ENCODE measurements at regions not wholly inside any gene's neighbourhood (a gene's known extent, or its start where the extent isn't known, plus 50 kb on each side); places are given as distances from the start of the nearest gene placed in this dataset.

- intact Hi-C loops (cut with DNase I) = no loop called here
- ATAC-seq (ENCODE audit: poor library complexity) (no peak), DNase-seq (no peak)
These were observed 618.4 kb downstream of the BCL11A start for GRCh38 chr2:59935005-59935404.

GRCh38 chr2:59933948-59934347 is 619.5 kb downstream of the BCL11A start:
- no peak for DNase-seq
- ATAC-seq (ENCODE audit: poor library complexity) = no peak

GRCh38 chr2:59932341-59932740 is 621.1 kb downstream of the BCL11A start:
- DNase-seq (no peak), ATAC-seq (ENCODE audit: poor library complexity) (no peak)
- intact Hi-C loops (cut with DNase I) = no loop called here

More at GRCh38 chr2:59933948-59934347, 619.5 kb downstream of the BCL11A start:
- intact Hi-C loops (cut with DNase I) = no loop called here

GRCh38 chr2:59930430-59930829 is 623.0 kb downstream of the BCL11A start:
- no peak for DNase-seq
- ATAC-seq (ENCODE audit: poor library complexity) = no peak
- intact Hi-C loops (cut with DNase I) = no loop called here

- DNase-seq = no peak
- ATAC-seq (ENCODE audit: poor library complexity) = no peak
- intact Hi-C loops (cut with DNase I) = no loop called here
These were observed 626.7 kb downstream of the BCL11A start for GRCh38 chr2:59926731-59927130.

DNA sequence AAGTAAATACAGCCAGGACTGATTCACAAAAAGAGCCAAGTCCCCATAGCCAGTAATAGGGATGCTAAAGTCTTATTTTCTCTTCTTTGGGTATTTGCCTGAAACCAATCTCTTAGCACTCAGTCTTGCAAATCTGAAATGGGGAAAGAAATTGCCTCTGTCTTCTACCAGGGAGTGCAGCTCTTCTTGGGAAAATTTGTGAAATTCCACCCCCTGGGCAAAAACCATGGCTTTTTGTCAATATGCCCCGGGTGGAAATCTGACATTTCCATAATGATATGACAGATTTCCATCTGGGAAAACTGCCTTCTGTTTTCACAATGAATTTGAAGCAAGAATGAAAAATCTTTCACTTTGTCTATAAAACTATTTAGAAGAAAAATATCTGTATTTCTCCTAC is 628.1 kb downstream of the BCL11A start:
- DNase-seq (no peak), ATAC-seq (ENCODE audit: poor library complexity) (no peak)
- intact Hi-C loops (cut with DNase I) = no loop called here

GRCh38 chr2:59924346-59924745 is 629.1 kb downstream of the BCL11A start:
- intact Hi-C loops (cut with DNase I) = no loop called here
- ATAC-seq (ENCODE audit: poor library complexity) = no peak

GRCh38 chr2:59922450-59922849 is 631.0 kb downstream of the BCL11A start:
- intact Hi-C loops (cut with DNase I) = no loop called here
- ATAC-seq (ENCODE audit: poor library complexity) (no peak), DNase-seq (no peak)

More at GRCh38 chr2:59924346-59924745, 629.1 kb downstream of the BCL11A start:
- no peak for DNase-seq

DNA sequence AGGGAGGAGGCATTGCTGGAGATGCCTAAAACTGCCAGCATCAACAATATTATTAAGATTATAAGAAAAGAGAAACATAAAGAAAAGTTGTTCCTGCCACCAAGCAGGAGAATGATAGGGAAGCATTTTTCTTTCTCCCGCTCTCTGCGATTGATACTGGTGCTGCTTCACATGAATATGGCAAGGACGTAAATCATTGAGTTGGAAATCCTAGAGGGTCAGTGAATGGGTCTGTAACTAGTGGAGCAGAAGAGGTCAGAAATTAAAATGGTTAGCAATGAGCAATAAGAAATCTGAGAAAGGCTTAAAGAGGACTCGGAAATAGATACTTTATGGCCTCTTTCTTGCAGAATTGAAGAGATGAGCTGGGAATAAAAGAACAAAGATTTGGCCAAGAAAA is 631.7 kb downstream of the BCL11A start:
- DNase-seq = no peak
- intact Hi-C loops (cut with DNase I) = no loop called here

GRCh38 chr2:59920961-59921360 is 632.5 kb downstream of the BCL11A start:
- intact Hi-C loops (cut with DNase I) = no loop called here
- DNase-seq (no peak), ATAC-seq (ENCODE audit: poor library complexity) (no peak)

More for the DNA sequence above, 631.7 kb downstream of the BCL11A start:
- ATAC-seq (ENCODE audit: poor library complexity) = no peak

DNA sequence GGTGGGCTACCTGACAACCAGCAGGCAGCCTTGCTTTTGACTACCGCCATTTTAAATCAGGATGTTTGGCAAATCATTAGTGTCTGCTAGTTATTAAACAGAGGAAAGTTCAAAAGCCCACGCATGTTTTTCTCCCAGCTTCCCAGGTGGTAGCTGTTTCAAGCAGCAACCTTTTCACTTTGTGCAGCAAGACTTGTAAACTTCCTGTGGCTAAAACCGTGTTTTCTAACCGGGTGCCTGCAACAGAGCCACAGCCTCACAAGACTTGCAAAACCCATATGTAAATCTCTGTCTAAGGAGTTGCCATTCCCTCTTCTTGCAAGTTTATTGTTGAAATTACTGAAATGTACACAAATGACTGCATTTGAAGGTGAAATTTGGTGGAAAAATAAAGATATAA is 633.1 kb downstream of the BCL11A start:
- intact Hi-C loops (cut with DNase I) = no loop called here
- DNase-seq = no peak
- no peak for ATAC-seq (ENCODE audit: poor library complexity)

- intact Hi-C loops (cut with DNase I) = no loop called here
- ATAC-seq (ENCODE audit: poor library complexity) = no peak
These were observed 633.9 kb downstream of the BCL11A start for GRCh38 chr2:59919579-59919978.

DNA sequence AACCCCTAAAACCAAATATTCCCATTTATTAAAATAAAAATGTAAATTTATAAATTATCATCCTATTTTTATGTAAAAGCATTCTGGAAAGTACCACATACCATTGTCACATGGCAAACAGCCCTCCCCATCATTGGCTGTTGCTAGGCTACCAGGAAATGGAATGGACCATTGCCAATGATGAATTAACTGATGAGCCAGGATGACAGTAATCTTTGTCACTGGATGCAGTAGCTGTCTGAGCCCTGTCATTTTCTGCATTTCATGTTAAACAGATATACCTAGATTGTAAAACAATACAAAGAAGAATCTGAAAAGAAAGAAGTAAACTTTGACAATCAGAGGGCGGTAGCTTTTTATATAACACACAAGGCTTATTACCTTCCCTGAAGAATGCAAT is 641.4 kb downstream of the BCL11A start:
- DNase-seq (no peak), ATAC-seq (ENCODE audit: poor library complexity) (no peak)
- intact Hi-C loops (cut with DNase I) = no loop called here

More at GRCh38 chr2:59919579-59919978, 633.9 kb downstream of the BCL11A start:
- DNase-seq = no peak

DNA sequence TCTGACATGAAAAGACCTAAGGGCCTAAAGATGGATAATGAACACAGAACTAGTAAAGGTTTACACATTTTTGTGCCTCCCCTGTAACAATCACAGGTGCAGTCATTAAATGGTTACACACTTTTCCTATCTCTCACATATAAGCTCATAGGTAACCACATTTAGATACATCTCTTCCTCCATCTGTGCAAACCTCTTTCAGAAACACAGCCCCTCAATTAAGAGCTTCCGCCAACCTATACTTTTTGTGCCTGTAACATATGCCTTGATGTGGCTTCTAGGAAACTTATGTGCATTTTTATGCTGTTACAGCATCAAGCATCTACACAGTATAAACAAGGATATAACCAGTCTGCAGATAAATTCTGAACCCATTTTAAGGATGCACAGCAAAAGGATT is 643.3 kb downstream of the BCL11A start:
- intact Hi-C loops (cut with DNase I) = no loop called here

DNA sequence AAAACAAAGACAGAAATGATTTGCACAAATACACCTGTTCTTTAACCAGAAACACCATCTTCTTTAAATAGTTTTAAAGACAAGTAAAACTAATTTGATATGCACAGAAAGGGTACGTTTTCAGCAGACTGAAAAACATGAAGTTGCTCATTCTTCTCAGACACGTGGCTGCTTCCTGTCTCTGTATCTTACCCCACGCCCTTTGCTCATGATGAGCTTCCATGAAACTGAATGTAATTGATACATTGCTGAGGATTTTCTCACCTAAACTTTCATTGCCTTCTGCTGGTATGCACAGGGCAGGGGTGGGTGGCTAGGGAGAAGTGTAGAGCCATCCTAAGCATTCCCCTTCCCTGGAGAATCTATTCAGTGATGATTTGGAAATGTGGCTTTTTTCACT is 644.3 kb downstream of the BCL11A start:
- intact Hi-C loops (cut with DNase I) = no loop called here
- ATAC-seq (ENCODE audit: poor library complexity) (no peak), DNase-seq (no peak)

More for the DNA sequence above, 643.3 kb downstream of the BCL11A start:
- no peak for DNase-seq
- no peak for ATAC-seq (ENCODE audit: poor library complexity)

GRCh38 chr2:59905731-59906130 is 647.7 kb downstream of the BCL11A start:
- DNase-seq (no peak), ATAC-seq (ENCODE audit: poor library complexity) (no peak)
- intact Hi-C loops (cut with DNase I) = no loop called here

DNA sequence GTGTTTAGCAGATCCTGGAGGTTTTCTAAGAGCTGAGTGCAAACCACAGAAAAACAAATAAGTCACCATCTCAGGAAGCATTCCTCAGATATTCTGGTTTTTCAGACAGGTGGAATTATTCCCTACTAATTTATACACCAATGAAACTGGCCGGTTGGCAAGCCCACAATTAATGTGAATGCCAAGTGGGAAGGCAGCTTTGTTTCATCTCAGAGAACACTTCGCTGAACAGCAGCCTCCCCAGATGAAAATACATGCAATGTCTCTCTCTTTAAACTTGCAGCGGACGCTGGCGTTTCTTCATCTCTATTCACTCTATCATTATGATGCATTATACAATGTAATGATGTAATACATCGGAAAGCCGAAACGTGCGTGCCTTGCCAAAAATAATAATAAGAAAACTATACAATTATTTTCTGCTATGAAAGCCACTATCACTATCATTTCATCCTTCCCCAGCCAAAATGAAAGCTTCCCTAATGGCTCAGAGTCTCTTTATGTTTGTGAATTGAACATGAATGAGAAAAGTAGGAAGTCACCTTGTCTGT is 649.4 kb downstream of the BCL11A start:
- no peak for DNase-seq
- intact Hi-C loops (cut with DNase I) = no loop called here
- ATAC-seq (ENCODE audit: poor library complexity) = no peak

DNA sequence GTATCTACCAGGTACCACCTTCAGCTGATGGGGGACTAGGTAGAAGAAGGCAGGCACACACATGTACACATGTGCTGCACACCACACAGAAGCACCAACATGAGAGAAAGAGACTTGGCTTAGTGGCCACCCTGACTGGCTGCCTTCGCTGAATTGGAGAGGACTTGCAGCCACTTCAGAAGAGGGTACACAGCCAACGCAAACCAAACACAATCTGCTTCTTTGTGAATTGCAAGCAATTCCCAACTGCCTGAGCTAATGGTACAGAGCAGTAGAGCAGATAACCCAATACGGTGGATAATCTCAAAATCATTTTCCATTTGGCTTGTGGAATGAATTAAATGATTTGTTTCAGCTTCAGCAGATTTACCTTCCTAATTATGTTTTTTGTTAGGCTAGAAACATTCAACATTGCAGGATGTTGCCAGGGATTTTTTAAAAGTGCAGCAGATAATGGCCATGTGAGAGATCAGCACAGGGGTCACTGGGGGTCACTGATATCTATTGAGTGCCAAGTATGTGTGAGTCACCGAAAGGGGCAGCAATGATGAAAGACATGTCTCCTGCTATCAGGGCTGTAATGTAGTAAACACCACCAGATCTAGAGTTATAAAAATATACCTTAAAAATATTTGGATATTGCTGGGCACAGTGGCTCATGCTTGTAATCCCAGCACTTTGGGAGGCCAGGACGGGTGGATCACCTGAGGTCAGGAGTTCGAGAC is 652.6 kb downstream of the BCL11A start:
- intact Hi-C loops (cut with DNase I) = no loop called here
- ATAC-seq (ENCODE audit: poor library complexity) (peak; percentile 87), DNase-seq (no peak)

GRCh38 chr2:59899692-59900091 is 653.8 kb downstream of the BCL11A start:
- peak; percentile 42 for DNase-seq
- no peak for ATAC-seq (ENCODE audit: poor library complexity)
- intact Hi-C loops (cut with DNase I) = no loop called here

DNA sequence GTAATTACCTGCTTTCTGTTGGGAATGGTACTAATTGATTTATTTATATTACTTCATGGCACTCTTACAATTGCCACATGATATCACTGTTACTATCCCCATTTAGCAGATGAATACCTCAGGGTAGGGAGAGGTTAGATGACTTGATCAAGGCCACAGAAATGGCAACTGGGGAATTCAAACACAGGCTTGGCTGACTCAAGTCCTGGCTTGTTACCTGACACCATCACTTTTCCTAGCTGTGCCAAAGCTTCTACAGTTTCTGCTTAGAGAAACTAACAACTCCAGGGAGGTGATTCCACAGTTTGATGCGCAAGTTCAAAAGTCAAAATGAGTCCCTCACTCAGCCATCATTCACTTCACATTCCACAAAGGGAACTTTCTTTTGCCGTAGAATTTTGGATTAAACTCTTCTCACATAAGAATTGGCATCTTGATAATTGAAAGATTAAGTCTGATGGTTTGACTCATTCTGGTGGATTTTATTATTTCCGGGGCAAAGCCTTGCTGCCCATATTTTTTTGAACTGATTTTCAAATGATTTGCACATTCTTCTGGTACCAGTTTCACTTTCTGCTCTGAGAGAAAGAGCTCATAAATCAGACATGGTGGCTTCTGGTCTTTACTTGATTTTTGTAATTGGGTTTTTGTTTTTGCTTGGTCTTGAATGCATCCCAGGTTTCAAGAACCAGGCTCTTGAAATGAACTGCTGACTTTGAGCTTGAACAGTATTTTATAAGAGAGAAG is 656.8 kb downstream of the BCL11A start:
- intact Hi-C loops (cut with DNase I) = no loop called here
- no peak for DNase-seq
- ATAC-seq (ENCODE audit: poor library complexity) = no peak

Measured in Right ventricle myocardium superior (tissue), 1 donor.